MM.1S (cell line): ENCODE measurements at regions not wholly inside any gene's neighbourhood (a gene's known extent, or its start where the extent isn't known, plus 50 kb on each side); places are given as distances from the start of the nearest gene placed in this dataset.

Source experiments
- DNase-seq: peaks from one replicate; pipeline ENCODE4 v3.0.0-alpha.2; 2015
- H2AFZ ChIP-seq: fragments of 300-600 bp; sonication (generic); 2 replicates; pipeline ENCODE4 v1.6.0; 2016; ENCODE audit warnings: antibody characterized with exemption, low read length
- H3F3A ChIP-seq: fragments of 300-600 bp; sonication (generic); 2 replicates; pipeline ENCODE4 v1.6.1; 2016; ENCODE audit warnings: mild to moderate bottlenecking, antibody characterized with exemption, low read length, moderate library complexity, mixed read lengths; ENCODE audit not compliant: insufficient read depth
- H3K27ac ChIP-seq: fragments of 300-600 bp; sonication (generic); 2 replicates; pipeline ENCODE4 v1.5.1; 2016; ENCODE audit warnings: mild to moderate bottlenecking, low read length
- H3K27me3 ChIP-seq: fragments of 300-600 bp; sonication (generic); replicated peaks from 2 replicates; pipeline ENCODE4 v1.6.0; 2016; ENCODE audit warnings: low read length; ENCODE audit not compliant: insufficient read depth
- H3K36me3 ChIP-seq: fragments of 300-600 bp; sonication (generic); replicated peaks from 2 replicates; pipeline ENCODE4 v1.6.1; 2016; ENCODE audit warnings: mild to moderate bottlenecking, low read length, mixed read lengths; ENCODE audit not compliant: insufficient read depth
- H3K4me1 ChIP-seq: fragments of 300-600 bp; sonication (generic); 2 replicates; pipeline ENCODE4 v1.6.1; 2016; ENCODE audit warnings: low read length, mixed read lengths
- H3K4me2 ChIP-seq: fragments of 300-600 bp; sonication (generic); 2 replicates; pipeline ENCODE4 v1.6.0; 2016; ENCODE audit warnings: low read depth, low read length
- H3K4me3 ChIP-seq: fragments of 300-600 bp; sonication (generic); 2 replicates; pipeline ENCODE4 v1.5.1; 2016; ENCODE audit warnings: low read length, mixed read lengths
- H3K79me2 ChIP-seq: fragments of 300-600 bp; sonication (generic); 2 replicates; pipeline ENCODE4 v1.6.1; 2016; ENCODE audit warnings: mixed run types, low read length, mixed read lengths
- H3K9ac ChIP-seq: fragments of 300-600 bp; sonication (generic); 2 replicates; pipeline ENCODE4 v1.6.1; 2016; ENCODE audit warnings: low read length, mixed read lengths
- H3K9me2 ChIP-seq: fragments of 300-600 bp; sonication (generic); replicated peaks from 2 replicates; pipeline ENCODE4 v1.6.1; 2016; ENCODE audit warnings: mild to moderate bottlenecking, low read length, mixed read lengths; ENCODE audit not compliant: insufficient read depth
- H3K9me3 ChIP-seq: fragments of 300-600 bp; sonication (generic); replicated peaks from 2 replicates; pipeline ENCODE4 v1.6.1; 2016; ENCODE audit warnings: mild to moderate bottlenecking, low read length, mixed read lengths; ENCODE audit not compliant: insufficient read depth
- H4K20me1 ChIP-seq: fragments of 300-600 bp; sonication (generic); 2 replicates; pipeline ENCODE4 v1.6.1; 2016; ENCODE audit warnings: mild to moderate bottlenecking, low read length, moderate library complexity, mixed read lengths; ENCODE audit not compliant: insufficient read depth
- EZH2 ChIP-seq: fragments of 300-600 bp; sonication (generic); optimal IDR thresholded peaks from 2 replicates; pipeline ENCODE3; 2017; ENCODE audit warnings: low read depth, mild to moderate bottlenecking, antibody characterized with exemption, low read length, mixed read lengths
- EZH2phosphoT487 ChIP-seq: fragments of 300-600 bp; sonication (generic); IDR thresholded peaks from 2 replicates; pipeline ENCODE4 v1.6.1; 2018; ENCODE audit warnings: antibody characterized with exemption, low read length
- TF ChIP-seq, protein P1 (sequence below): fragments of 300-600 bp; sonication (generic); IDR thresholded peaks from 2 replicates; pipeline ENCODE4 v1.5.1; 2016; ENCODE audit warnings: antibody characterized with exemption, low read length, mixed read lengths

GRCh38 chr5:12570688-12571087 is 666.4 kb upstream of the CTNND2 start:
- Histone ChIP-seq H3F3A (no peaks in the 10 kb centered on the region), H3K36me3 (no peaks in the 10 kb centered on the region), H3K4me2 (no peak overlapping the region), H4K20me1 (no peaks in the 10 kb centered on the region), H3K4me3 (no peak overlapping the region), H3K27me3 (no peaks in the 10 kb centered on the region), H3K9ac (no peak overlapping the region), H3K27ac (no peak overlapping the region), H3K4me1 (no peaks in the 10 kb centered on the region), H3K9me2 (no peaks in the 10 kb centered on the region), H3K9me3 (no peaks in the 10 kb centered on the region), H2AFZ (no peak overlapping the region), H3K79me2 (no peaks in the 10 kb centered on the region)
- TF ChIP-seq EZH2 (no peak), EZH2phosphoT487 (no peak)
- TF ChIP-seq, protein P1, sequence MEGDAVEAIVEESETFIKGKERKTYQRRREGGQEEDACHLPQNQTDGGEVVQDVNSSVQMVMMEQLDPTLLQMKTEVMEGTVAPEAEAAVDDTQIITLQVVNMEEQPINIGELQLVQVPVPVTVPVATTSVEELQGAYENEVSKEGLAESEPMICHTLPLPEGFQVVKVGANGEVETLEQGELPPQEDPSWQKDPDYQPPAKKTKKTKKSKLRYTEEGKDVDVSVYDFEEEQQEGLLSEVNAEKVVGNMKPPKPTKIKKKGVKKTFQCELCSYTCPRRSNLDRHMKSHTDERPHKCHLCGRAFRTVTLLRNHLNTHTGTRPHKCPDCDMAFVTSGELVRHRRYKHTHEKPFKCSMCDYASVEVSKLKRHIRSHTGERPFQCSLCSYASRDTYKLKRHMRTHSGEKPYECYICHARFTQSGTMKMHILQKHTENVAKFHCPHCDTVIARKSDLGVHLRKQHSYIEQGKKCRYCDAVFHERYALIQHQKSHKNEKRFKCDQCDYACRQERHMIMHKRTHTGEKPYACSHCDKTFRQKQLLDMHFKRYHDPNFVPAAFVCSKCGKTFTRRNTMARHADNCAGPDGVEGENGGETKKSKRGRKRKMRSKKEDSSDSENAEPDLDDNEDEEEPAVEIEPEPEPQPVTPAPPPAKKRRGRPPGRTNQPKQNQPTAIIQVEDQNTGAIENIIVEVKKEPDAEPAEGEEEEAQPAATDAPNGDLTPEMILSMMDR: no peak
- DNase-seq: no peak

DNA sequence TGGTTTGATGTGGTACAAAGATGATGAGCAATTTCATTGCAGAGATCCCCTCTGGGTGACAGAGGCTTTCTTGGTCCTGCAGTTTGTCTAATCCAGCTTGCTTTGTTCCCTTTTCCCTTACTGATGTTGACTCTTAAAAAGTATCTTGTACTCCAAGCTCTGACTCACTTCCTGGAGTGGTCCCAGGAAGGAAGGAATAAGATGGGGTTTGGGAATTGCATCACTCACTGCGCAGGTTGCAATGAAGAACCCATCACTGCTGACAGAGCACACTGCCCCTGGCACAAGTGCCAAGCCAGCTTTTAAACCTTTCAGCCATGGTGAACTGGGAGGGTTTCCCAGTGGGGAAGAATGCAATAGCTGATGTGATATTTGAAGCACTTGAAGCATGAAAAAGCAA is 662.2 kb upstream of the CTNND2 start:
- Histone ChIP-seq H3K9me2 (no peaks in the 10 kb centered on the region), H3K4me1 (no peaks in the 10 kb centered on the region), H2AFZ (no peak overlapping the region), H3K4me2 (no peak overlapping the region), H3F3A (no peaks in the 10 kb centered on the region), H3K4me3 (no peak overlapping the region), H3K9ac (no peak overlapping the region), H3K36me3 (no peaks in the 10 kb centered on the region), H3K27me3 (no peaks in the 10 kb centered on the region), H4K20me1 (no peaks in the 10 kb centered on the region), H3K27ac (no peak overlapping the region), H3K79me2 (no peaks in the 10 kb centered on the region), H3K9me3 (no peaks in the 10 kb centered on the region)
- TF ChIP-seq EZH2phosphoT487: no peak
- TF ChIP-seq EZH2: no peak
- TF ChIP-seq, protein P1: no peak
- no peak for DNase-seq

DNA sequence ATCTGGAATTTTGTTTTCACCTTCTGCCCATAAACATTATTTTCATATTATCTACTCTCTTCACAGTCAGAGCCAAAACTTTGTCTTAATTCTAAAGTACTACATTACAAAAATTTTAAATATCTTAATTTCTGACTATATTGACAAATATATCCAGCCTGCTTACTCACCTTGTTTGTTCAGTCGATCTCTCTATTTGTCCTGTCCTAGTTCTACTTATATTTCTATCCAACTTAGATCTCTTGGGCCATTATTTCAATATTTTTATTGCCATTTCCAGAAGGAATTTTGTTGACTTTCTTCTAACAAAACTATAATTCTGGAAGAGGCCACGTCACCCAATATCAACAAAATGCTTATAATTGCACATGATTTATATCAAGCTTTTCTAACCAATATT is 652.8 kb upstream of the CTNND2 start:
- H3K27me3 ChIP-seq: no peaks in the 10 kb centered on the region
- no peak for DNase-seq
- no peak overlapping the region for H3K27ac ChIP-seq
- H2AFZ ChIP-seq: 0 out of 2 replicates have a peak overlapping the region, but pooled peaks have one; percentile 9
- no peaks in the 10 kb centered on the region for H3K79me2 ChIP-seq
- no peaks in the 10 kb centered on the region for H3K4me1 ChIP-seq
- no peaks in the 10 kb centered on the region for H3K9me3 ChIP-seq
- H3K9me2 ChIP-seq: no peaks in the 10 kb centered on the region
- H3K36me3 ChIP-seq: no peaks in the 10 kb centered on the region
- no peaks in the 10 kb centered on the region for H3F3A ChIP-seq
- no peaks in the 10 kb centered on the region for H4K20me1 ChIP-seq
- H3K9ac ChIP-seq: no peak overlapping the region
- TF ChIP-seq EZH2phosphoT487 (no peak), EZH2 (no peak)
- TF ChIP-seq, protein P1: no peak
- no peak overlapping the region for H3K4me2 ChIP-seq
- no peak overlapping the region for H3K4me3 ChIP-seq
